GM18873 (cell line): ENCODE measurements at regions not wholly inside any gene's neighbourhood (a gene's known extent, or its start where the extent isn't known, plus 50 kb on each side); places are given as distances from the start of the nearest gene placed in this dataset.
"Not testable (repeated sequence)": the region's sequence is repeated elsewhere in the genome, so short reads cannot be mapped to it uniquely, and the experiment has no call there.

Source experiments
- ATAC-seq: cut with Tn5 transposase; IDR thresholded peaks from one replicate; pipeline ENCODE4 v1.9.1; 2021; ENCODE audit warnings: mild to moderate bottlenecking, moderate library complexity, moderate number of reproducible peaks; ENCODE audit not compliant: unreplicated experiment, low FRiP score

DNA sequence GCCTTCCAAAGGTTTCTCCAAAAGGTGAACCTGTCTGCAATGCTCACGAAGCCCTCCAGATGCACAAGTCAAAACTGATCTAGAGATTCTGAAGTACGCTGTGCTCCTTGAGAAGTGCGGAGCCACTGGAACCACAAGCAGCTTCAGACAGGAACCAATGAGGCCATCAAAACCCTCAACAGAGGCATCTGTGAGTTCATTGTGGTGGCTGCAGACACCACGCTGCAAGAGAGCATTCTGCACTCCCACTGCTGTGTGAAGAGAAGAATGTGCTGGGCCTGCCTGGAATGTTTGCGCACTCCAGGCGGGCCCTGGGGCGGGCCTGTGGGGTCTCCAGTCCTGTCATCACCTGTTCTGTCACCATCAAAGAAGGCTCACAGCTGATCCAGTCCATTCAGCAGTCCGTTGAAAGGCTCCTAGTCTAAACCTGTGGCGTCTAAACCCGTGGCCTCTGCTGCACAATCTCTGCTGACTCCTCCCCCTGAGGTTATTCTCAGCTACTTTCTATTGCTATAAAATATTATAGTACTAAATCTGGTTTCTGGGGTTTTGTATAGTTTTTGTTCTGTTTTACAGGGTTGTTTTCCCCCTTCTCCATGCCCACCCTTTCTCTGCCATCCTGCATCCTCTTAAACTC is 111.6 kb downstream of the PPIAL4A start:
- ATAC-seq: not testable (repeated sequence)

DNA sequence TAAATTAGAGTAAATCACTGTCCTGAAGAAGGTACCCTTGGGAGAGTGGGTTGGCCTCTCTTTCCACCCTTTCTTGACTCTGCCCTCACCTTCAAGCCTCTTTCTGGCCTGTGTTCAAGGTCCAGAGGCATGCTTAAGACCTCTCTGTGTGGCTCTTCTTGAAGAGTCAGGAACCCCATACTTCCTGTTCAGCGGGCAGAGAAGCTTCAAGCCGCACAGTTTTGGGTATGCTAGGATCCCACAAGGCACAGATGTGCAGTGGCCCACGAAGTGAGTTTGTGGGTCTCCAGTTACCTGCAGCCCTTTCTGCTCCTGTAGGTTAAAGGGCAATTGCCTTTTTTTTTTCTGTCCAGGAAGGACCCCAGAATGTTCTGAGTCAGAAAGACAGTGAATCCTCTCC is 113.7 kb downstream of the PPIAL4A start:
- ATAC-seq: not testable (repeated sequence)

DNA sequence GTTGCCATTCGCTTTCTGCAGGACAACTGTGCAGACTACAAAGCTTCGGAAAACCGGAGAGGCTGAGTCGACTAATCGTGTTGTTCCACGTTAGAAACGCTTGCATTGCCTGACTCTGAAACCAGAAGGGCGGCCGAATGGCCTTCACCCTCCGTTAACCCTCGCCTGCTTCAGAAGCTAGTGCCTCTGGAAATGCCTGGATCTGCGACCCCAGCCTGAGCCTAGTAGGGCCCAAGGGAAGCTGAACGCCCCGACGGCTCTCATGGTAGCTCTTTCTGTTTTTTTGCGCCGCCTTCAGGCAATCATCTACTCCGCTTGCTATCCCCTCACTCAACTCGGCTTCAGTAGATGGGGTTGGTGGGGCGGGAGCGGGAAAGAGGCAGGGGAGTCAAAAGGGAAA is 117.3 kb downstream of the PPIAL4A start:
- not testable (repeated sequence) for ATAC-seq

DNA sequence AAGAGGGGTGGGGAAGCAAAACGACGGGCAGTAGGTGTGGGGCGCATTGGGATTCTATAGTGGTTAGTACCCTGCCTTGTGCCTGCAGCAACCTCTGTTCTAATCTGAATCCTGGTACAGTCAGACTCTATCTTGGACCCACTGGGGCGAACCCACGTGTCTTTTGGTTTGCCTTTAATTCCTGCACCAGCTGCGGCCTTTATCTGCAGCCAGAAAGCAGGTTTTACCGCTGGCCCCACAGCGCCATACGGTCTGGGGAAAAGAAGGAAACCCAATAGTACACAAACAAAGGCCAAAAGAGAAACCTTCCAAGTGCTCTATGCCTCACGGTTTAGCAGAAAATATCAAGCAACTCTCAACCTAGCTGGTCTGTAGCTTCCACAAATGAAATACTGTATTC is 118.2 kb downstream of the PPIAL4A start:
- not testable (repeated sequence) for ATAC-seq

- ATAC-seq: not testable (repeated sequence)
Observed at GRCh38 chr1:121008512-121009215, 119.1 kb downstream of the PPIAL4A start.

DNA sequence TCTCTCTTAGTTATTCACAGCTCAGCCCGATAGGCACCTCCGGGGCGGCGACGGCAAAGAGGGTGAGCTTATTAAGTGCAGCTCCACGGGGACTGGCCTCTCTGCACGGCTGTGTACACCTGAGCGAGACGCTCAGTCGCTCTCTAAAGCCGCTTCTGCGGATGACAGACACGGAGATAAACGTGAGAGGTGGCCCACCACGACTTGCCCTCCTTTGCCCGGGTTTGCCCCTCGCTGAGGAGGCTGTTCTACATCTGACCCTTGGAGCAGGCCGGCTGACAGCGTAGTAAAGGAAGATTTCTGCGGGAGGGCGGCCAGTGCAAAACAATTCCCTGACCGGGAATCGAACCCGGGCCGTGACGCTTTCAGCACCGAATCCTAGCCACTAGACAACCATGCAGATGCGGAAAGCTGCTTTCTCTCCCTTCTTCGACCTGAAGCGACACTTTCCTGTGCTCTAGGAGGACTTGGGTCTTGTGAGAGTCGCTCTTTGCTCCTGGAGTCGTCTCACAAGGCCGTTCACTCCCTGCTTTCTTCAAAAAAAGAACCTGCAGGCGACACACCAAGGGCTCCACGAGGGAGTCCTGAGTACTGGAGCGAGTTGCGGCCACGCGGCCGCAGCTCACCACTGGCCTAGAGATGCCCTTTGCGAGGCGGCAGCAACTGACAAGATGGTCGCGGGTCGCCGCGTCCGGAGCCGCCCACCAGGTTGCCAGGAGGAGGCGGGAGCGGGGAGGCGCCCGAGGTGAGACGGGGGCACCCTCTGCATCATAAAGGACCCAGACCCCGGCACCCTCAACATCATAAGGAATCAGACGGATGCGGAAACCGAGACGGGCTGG is 119.9 kb downstream of the PPIAL4A start:
- not testable (repeated sequence) for ATAC-seq

DNA sequence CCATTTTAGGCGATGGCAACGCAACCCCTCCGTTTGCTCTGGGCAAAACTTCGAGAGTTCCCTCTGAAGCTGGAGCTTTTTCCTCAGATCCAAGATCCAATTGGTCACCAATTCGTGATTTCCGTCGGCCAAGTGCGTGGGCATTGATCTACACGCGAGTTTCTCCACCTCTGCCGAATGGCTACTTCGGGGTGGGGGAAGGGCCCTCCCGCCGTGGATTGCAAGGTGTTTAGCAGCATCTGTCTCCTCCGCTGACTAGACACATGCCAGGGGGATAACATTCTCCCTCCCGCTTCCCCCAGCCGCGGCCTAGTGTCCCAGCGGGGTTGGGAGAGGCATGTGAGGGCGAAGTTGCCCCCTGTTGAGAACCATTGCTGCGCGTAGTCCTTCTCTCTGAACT is 120.6 kb downstream of the PPIAL4A start:
- ATAC-seq: not testable (repeated sequence)

DNA sequence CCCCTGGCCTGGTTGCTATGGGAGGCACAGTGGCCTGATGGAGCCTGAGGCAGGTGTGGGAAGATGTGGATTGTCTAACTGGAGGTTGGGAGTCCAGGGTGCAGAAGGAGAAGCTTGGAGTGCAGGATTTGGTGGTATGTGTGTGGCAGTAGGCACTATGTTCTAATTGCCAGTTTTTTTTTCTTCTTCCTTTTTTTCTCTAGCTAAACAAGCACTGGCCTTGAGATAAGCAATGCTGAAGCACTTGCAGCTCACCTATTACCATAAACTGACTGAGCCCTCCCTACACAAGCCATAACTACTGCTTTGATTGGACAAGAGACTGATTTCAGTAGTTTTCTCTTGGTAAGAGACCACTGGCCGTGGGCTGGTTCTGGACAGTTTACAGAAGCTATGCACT is 123.6 kb downstream of the PPIAL4A start:
- ATAC-seq: not testable (repeated sequence)

GRCh38 chr1:121016182-121017028 is 126.8 kb downstream of the PPIAL4A start:
- ATAC-seq: not testable (repeated sequence)

DNA sequence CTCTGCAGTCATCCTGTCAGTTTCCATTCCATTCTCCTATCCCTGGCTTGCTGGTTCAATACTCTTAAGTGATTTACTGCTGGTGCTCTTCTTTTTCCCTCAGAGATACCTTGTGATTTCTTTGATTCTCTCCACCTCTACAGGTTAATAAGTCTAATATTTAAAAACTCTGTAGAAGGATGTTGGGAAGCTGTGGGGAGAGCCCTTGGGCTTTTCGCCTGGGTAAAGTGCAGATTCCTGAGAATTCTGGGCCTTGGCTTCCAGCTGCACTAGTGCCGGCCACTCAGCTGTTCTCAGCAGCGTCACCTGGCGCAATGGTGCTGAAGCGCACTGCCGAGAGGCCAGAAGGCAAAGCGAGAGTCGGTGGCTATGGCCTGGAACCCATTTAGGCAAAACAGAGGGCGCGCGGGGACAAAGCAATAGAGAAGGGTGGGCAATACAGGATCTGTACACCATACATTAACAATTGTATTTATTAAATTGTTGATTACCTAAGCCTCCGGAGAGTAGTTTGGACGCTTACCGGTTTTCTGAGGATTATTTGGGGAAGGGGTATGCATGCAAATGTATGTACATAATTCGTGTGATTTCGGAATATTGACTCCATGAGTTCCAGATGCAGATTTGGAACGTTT is 130.3 kb downstream of the PPIAL4A start:
- not testable (repeated sequence) for ATAC-seq

DNA sequence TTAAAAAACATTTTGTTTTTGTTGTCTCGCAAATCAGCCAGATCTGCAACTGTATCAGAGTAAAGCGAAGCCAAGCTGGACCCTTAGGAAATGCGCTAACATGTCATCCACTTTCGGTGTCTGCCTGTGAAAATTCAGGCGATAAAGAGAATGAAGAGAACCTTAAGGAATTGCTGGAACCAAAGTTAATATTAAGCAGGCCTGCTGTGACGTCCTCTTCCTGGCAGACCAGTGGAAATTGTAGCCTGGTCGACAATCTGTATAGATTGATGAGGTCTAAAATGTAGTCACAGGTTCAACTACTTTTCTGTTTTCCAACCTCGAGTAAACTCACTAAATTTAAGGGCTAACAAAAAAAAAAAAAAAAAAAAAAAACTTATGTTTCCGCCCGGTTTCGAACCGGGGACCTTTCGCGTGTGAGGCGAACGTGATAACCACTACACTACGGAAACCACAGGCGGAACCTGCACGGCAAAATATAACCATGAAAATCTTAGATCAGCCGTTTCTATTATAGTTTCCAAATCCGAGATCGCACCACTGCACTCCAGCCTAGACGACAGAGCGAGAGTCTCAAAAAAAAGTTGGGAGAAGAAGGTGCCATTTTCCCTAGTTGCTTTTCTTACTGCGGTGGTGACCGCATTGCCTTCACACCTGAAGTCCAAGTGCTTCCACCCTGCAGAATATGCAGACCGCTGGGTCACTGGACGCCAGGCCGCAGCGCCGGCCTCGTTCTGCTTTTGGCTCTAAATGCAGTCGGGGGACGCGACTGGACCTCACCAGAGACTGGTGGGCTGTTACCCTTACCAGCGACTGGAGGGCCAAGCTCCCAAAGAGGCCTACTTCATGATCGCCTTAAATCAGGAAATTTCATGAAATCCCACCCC is 131.0 kb downstream of the PPIAL4A start:
- not testable (repeated sequence) for ATAC-seq

DNA sequence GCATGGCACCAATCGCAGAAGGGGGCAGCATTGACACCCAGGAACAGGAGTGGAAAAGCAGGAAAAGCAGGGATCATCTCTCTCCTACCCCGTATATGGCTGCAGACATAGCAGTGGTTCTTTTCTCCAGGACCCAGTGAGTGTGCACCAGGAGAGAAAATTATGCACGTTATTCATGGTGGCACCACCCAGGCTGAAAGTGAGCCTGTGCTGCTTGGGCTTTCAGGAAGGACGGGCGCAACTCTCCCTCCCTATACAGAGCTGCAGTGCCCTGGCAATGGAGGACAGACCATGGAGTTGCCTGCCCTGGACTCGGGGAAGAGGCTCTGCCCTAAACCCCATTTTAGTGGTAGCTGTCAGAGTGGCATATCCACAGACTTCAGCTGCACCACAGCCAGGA is 132.1 kb downstream of the PPIAL4A start:
- not testable (repeated sequence) for ATAC-seq

DNA sequence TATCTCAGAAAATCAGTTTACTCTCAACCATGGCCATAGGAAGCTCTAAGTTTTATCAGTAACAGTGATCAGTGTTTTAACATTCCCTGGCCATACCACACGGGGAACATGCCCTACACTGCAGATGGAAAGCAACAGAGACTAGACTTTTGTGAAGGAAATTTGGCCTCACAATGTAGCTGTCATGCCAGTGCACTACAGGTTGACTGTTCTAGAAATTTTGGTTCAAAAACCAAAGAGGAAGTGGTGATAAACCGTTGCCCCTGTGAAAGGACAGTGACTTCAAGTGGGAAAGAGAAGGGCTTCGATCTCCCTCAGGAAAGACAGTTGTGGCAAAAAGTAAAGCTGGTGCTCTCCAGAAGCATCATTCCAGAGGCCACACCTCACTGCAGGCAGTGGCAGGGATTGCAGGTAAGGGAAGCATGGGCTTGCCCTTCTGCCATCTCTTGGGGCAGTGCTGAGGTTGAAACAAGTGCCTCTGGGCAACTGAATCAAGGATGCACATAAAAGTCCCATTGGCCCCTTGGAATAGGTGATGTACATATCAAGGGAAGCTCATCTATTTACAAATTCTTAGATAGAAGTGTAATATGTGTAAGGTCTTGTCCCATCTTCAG is 143.4 kb downstream of the PPIAL4A start:
- not testable (repeated sequence) for ATAC-seq

GRCh38 chr1:121036792-121037191 is 147.2 kb downstream of the PPIAL4A start:
- not testable (repeated sequence) for ATAC-seq

- not testable (repeated sequence) for ATAC-seq
Observed at GRCh38 chr1:121040974-121041373, 143.2 kb downstream of the FAM72B start.

GRCh38 chr1:121041497-121041896 is 142.6 kb downstream of the FAM72B start:
- ATAC-seq: not testable (repeated sequence)

DNA sequence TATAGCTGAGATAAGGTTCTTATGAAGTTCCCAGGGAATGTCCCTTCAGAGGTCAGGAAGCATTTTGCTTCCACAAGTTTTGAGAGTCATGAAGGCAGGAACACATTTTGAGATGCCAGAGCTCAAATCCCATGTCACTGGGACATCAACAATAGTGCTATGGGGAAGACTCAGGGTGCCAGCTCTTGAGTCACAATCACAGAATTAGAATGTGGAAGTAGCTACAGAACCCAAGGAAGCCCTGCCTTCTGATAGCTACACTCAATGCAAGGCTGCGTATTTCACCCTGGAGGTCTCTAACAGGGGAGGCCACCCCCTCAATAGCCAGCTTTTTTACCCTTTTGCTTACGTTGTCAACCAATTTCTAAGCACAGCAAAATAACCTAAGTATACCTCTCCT is 141.3 kb downstream of the FAM72B start:
- not testable (repeated sequence) for ATAC-seq

GRCh38 chr1:121048293-121048752 is 135.8 kb downstream of the FAM72B start:
- not testable (repeated sequence) for ATAC-seq
